ENCODE measurements at regions not wholly inside any gene's neighbourhood (a gene's known extent, or its start where the extent isn't known, plus 50 kb on each side); places are given as distances from the start of the nearest gene placed in this dataset.

DNA sequence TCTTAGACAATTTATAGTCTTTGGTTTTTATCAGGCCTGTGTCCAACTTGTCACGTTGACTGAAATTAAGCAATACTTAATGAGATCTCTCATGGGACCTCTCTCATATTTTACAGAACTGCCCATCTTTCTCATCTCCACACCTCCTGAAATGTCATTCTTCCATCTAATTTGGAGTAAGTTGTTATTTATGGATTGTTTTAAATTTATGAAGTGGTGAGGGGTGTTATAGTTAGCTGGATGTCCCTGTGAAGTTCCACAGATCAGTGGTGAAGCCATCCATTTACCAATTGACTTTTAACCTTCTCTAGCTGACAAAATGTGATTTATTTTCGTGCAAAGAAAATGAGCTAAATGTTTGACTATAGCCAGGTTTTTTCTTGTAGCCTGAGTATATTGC, 824.9 kb downstream of the KCNJ2 start:
- Histone ChIP-seq H3K56ac (ENCODE audit: extremely low read depth, insufficient read depth, low read length) (no peak overlapping the region), H4K8ac (ENCODE audit: low read depth in 2 of 2, low read length in 2 of 2) (no peak overlapping the region), H3K9ac (ENCODE audit: low read depth, low read length) (no peak overlapping the region), H2BK5ac (ENCODE audit: low read depth, low read length, poor library complexity, severe bottlenecking) (no peak overlapping the region), H2BK15ac (ENCODE audit: low read depth, low read length) (no peak overlapping the region), H3K18ac (ENCODE audit: low read depth, low read length) (no peak overlapping the region), H3K23ac (ENCODE audit: low read depth, low read length) (no peak overlapping the region), H3K36me3 (ENCODE audit: control insufficient read depth, insufficient read depth, low read length) (no peaks in the 10 kb centered on the region), H2AK9ac (replicated peaks; ENCODE audit: low read depth, low read length, poor library complexity) (no peak overlapping the region), H4K5ac (ENCODE audit: low read depth, low read length) (no peak overlapping the region), H3K4me2 (ENCODE audit: low read depth, low read length) (no peak overlapping the region), H3K4me1 (ENCODE audit: control insufficient read depth, insufficient read depth, low read length) (no peaks in the 10 kb centered on the region), H3K4me3 (ENCODE audit: insufficient read depth, low read depth, low read length) (no peak overlapping the region), H3K14ac (replicated peaks; ENCODE audit: low read depth, low read length) (no peak overlapping the region), H3K79me1 (ENCODE audit: low read depth in 1 of 2, low read length in 2 of 2) (no peaks in the 10 kb centered on the region), H3K27ac (ENCODE audit: insufficient read depth, low read length) (no peak overlapping the region), H3K27me3 (ENCODE audit: control insufficient read depth, insufficient read depth, low read length) (no peaks in the 10 kb centered on the region), H3K4ac (ENCODE audit: low read depth, low read length) (no peak overlapping the region), H2BK20ac (ENCODE audit: low read depth, low read length) (no peak overlapping the region), H3K9me3 (ENCODE audit: control insufficient read depth, insufficient read depth, low read length) (no peaks in the 10 kb centered on the region), H2BK120ac (ENCODE audit: low read depth, low read length) (no peak overlapping the region), H3K9me1 (ENCODE audit: insufficient read depth, low read length) (no peaks in the 10 kb centered on the region), H2AK5ac (ENCODE audit: low read depth, low read length) (no peak overlapping the region), H4K20me1 (ENCODE audit: insufficient read depth, low read length) (no peaks in the 10 kb centered on the region), H2AFZ (replicated peaks; ENCODE audit: low read length, poor library complexity) (no peak overlapping the region), H4K91ac (ENCODE audit: insufficient read depth, low read depth, low read length) (no peak overlapping the region)
- ChIA-PET CTCF (no interaction called here), POLR2A (ENCODE audit: unreplicated experiment) (no interaction called here)
- no CpG with 5 or more reads among the region's 2 CpGs for WGBS, 2 experiments (ENCODE audit: extremely low coverage in 2 of 2, insufficient read length in 1 of 2)
- in situ Hi-C loops (cut with MboI; ENCODE audit: low sequenced_read_pairs) = no loop called here
- no TSS peak for BruUV-seq (replicated peaks)
- dilution Hi-C loops (cut with HindIII; ENCODE audit: low sequenced_read_pairs, unreplicated experiment) = no loop called here
- TF ChIP-seq MAFK (IDR thresholded peaks at IDR 0.05; ENCODE audit: low read depth, low read length) (no peak), POLR2A (IDR thresholded peaks at IDR 0.05; ENCODE audit: low read depth, low read length) (no peak), RAD21 (IDR thresholded peaks at IDR 0.05; ENCODE audit: low read length) (no peak), NFE2L2 (IDR thresholded peaks at IDR 0.05; ENCODE audit: low read depth, low read length) (no peak), CHD1 (IDR thresholded peaks at IDR 0.05; ENCODE audit: low read depth, low read length) (no peak), MAZ (IDR thresholded peaks at IDR 0.05; ENCODE audit: borderline replicate concordance, low read depth, low read length) (no peak), BHLHE40 (IDR thresholded peaks at IDR 0.05; ENCODE audit: low read depth, low read length) (no peak), CEBPB (IDR thresholded peaks at IDR 0.05; ENCODE audit: low read depth, low read length) (no peak), RFX5 (IDR thresholded peaks at IDR 0.05; ENCODE audit: low read depth, low read length) (no peak), CTCF (conservative IDR thresholded peaks at IDR 0.05; ENCODE audit: low read depth, low read length) (no peak), RCOR1 (IDR thresholded peaks at IDR 0.05; ENCODE audit: insufficient replicate concordance, low read length) (no peak), MXI1 (IDR thresholded peaks at IDR 0.05; ENCODE audit: borderline replicate concordance, low read depth, low read length) (no peak), SMC3 (IDR thresholded peaks at IDR 0.05; ENCODE audit: low read depth, low read length) (no peak), FOS (IDR thresholded peaks at IDR 0.05; ENCODE audit: low read depth, low read length) (no peak)
- TF ChIP-seq, protein P1, sequence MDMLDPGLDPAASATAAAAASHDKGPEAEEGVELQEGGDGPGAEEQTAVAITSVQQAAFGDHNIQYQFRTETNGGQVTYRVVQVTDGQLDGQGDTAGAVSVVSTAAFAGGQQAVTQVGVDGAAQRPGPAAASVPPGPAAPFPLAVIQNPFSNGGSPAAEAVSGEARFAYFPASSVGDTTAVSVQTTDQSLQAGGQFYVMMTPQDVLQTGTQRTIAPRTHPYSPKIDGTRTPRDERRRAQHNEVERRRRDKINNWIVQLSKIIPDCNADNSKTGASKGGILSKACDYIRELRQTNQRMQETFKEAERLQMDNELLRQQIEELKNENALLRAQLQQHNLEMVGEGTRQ (IDR thresholded peaks at IDR 0.05; ENCODE audit: low read depth, low read length) = no peak
- TF ChIP-seq, protein P2, sequence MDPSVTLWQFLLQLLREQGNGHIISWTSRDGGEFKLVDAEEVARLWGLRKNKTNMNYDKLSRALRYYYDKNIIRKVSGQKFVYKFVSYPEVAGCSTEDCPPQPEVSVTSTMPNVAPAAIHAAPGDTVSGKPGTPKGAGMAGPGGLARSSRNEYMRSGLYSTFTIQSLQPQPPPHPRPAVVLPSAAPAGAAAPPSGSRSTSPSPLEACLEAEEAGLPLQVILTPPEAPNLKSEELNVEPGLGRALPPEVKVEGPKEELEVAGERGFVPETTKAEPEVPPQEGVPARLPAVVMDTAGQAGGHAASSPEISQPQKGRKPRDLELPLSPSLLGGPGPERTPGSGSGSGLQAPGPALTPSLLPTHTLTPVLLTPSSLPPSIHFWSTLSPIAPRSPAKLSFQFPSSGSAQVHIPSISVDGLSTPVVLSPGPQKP (IDR thresholded peaks at IDR 0.05; ENCODE audit: borderline replicate concordance, low read depth, low read length) = no peak
- intact Hi-C loops (cut with micrococcal nuclease) = no loop called here
- ATAC-seq (ENCODE audit: low read depth) = no peak
- DNase-seq = no peak

All from IMR-90 (cell line).